ENCODE measurements at regions not wholly inside any gene's neighbourhood (a gene's known extent, or its start where the extent isn't known, plus 50 kb on each side); places are given as distances from the start of the nearest gene placed in this dataset.
"Not testable (repeated sequence)": the region's sequence is repeated elsewhere in the genome, so short reads cannot be mapped to it uniquely, and the experiment has no call there.

GRCh38 chr1:143424491-143425032 lies 547.2 kb downstream of the FAM72C start:
- DNase-seq: peak in 37 of 42 donors; percentile 1 to 75 (median 48)
- intact Hi-C loops (cut with DNase I): not testable (repeated sequence)

DNA sequence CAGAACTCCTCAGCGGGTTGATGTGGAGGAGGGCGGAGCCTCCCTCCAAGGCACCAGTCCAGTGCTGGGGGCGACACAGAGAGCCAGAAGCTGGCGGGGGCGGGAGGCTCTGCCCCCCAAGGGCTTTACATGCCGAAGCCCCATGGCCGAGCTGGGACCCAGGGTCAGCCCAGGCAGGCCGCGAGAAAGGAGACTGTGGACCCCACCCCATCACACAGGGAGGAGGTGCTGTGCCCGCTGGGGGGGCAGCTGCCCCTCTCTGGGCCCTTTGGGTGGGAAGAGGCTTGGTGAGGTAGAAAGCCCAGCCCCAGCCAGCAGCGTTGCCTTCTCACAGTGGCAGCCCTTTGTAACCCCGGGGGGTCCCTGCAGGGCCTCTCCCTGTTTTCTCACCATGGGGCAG lies 548.0 kb downstream of the FAM72C start:
- intact Hi-C loops (cut with DNase I); DNase-seq: not testable (repeated sequence)

- intact Hi-C loops (cut with DNase I); DNase-seq: not testable (repeated sequence)
These were observed 550.5 kb downstream of the FAM72C start for GRCh38 chr1:143421290-143421689.
